GM12875 (cell line): ENCODE measurements at regions not wholly inside any gene's neighbourhood (a gene's known extent, or its start where the extent isn't known, plus 50 kb on each side); places are given as distances from the start of the nearest gene placed in this dataset.
"Not testable (repeated sequence)": the region's sequence is repeated elsewhere in the genome, so short reads cannot be mapped to it uniquely, and the experiment has no call there.

Source experiments
- H3K4me3 ChIP-seq: one replicate; pipeline ENCODE4 v1.5.1; 2011; ENCODE audit warnings: low read depth, low read length, control low read depth
- CTCF ChIP-seq: IDR thresholded peaks from 2 replicates; pipeline ENCODE4 v1.5.1; 2011; ENCODE audit warnings: low read depth, mild to moderate bottlenecking, control low read depth, inconsistent platforms, low read length, moderate library complexity, borderline replicate concordance; ENCODE audit not compliant: insufficient read depth

- H3K4me3 ChIP-seq: no peak overlapping the region
- TF ChIP-seq CTCF: no peak
Measured at GRCh38 chr18:71371951-71372605, 1083.2 kb downstream of the SOCS6 start.

GRCh38 chr18:71370671-71371445 lies 1082.0 kb downstream of the SOCS6 start:
- no peak overlapping the region for H3K4me3 ChIP-seq
- TF ChIP-seq CTCF: no peak

GRCh38 chr18:71370095-71370494 lies 1081.2 kb downstream of the SOCS6 start:
- TF ChIP-seq CTCF: no peak
- no peak overlapping the region for H3K4me3 ChIP-seq

GRCh38 chr18:71362140-71362539 lies 1073.3 kb downstream of the SOCS6 start:
- no peak for TF ChIP-seq CTCF

GRCh38 chr18:71355599-71355998 lies 1066.8 kb downstream of the SOCS6 start:
- not testable (repeated sequence) for H3K4me3 ChIP-seq

More at GRCh38 chr18:71362140-71362539, 1073.3 kb downstream of the SOCS6 start:
- H3K4me3 ChIP-seq: no peak overlapping the region

- no peak for TF ChIP-seq CTCF
- no peak overlapping the region for H3K4me3 ChIP-seq
Measured at GRCh38 chr18:71352618-71353017, 1063.8 kb downstream of the SOCS6 start.

GRCh38 chr18:71336576-71337210 lies 1047.8 kb downstream of the SOCS6 start:
- H3K4me3 ChIP-seq: no peak overlapping the region
- TF ChIP-seq CTCF: no peak
